K562 (cell line): ENCODE measurements at regions not wholly inside any gene's neighbourhood (a gene's known extent, or its start where the extent isn't known, plus 50 kb on each side); places are given as distances from the start of the nearest gene placed in this dataset.
A peak's percentile ranks its signal among the peaks of the same experiment; 100 is the strongest.

ENCODE experiments used
- ARID4B ChIP-seq: sonication (generic); formaldehyde crosslinking; IDR thresholded peaks from 2 replicates; pipeline ENCODE4 v1.8.0; 2022; ENCODE audit warnings: mild to moderate bottlenecking, missing genetic modification reagents
- CC2D1A ChIP-seq: fragments of 450-650 bp; IDR thresholded peaks from 2 replicates; pipeline ENCODE4 v1.6.1; 2017; ENCODE audit warnings: mild to moderate bottlenecking
- CEBPB ChIP-seq: fragments of 450-650 bp; IDR thresholded peaks from 2 replicates; pipeline ENCODE4 v1.6.1; 2016; ENCODE audit warnings: missing genetic modification characterization, missing compliant biosample characterization
- EP300 ChIP-seq: IDR thresholded peaks from 2 replicates; pipeline ENCODE4 v1.6.1; 2012; ENCODE audit warnings: low read length, improper control_type of control experiment
- HBP1 ChIP-seq: fragments of 450-650 bp; formaldehyde crosslinking; IDR thresholded peaks from 2 replicates; pipeline ENCODE4 v1.4.0; 2022; ENCODE audit warnings: missing genetic modification characterization
- HDAC2 ChIP-seq: fragments of 450-650 bp; IDR thresholded peaks from 2 replicates; pipeline ENCODE4 v1.6.1; 2016; ENCODE audit warnings: mild to moderate bottlenecking
- HDAC8 ChIP-seq: fragments of 450-650 bp; IDR thresholded peaks from 2 replicates; pipeline ENCODE4 v1.6.1; 2016; ENCODE audit warnings: mild to moderate bottlenecking, missing genetic modification characterization, moderate library complexity, missing compliant biosample characterization
- HMGN3 ChIP-seq: IDR thresholded peaks from 2 replicates; pipeline ENCODE4 v1.6.1; 2011; ENCODE audit warnings: borderline replicate concordance, low read depth, mild to moderate bottlenecking, mixed read lengths, low read length; ENCODE audit not compliant: insufficient read length; ENCODE audit errors: extremely low read depth
- KDM1A ChIP-seq, 2 experiments: fragments of 450-650 bp; IDR thresholded peaks; 2 replicates each; pipeline ENCODE4 v1.6.1; 2016; ENCODE audit warnings: mild to moderate bottlenecking in 2 of 2
- MBD2 ChIP-seq: sonication (generic); IDR thresholded peaks from 2 replicates; pipeline ENCODE4 v1.6.1; 2016; ENCODE audit warnings: low read depth, borderline replicate concordance
- MYBL2 ChIP-seq, 2 experiments: fragments of 450-650 bp in 1 of 2; sonication (generic) in 1 of 2; formaldehyde crosslinking in 1 of 2; IDR thresholded peaks; 2 replicates each; pipeline versions ENCODE4 v1.6.1 to v1.8.1; 2017 to 2022; ENCODE audit warnings: borderline replicate concordance in 1 of 2, inconsistent platforms in 1 of 2, low read depth in 1 of 2, mild to moderate bottlenecking in 1 of 2, missing genetic modification reagents in 1 of 2, moderate library complexity in 1 of 2
- NR4A1 ChIP-seq, 2 experiments: fragments of 250-450 bp in 1 of 2; fragments of 450-650 bp in 1 of 2; sonication (Bioruptor Pico) in 1 of 2; IDR thresholded peaks; 2 replicates each; pipeline versions ENCODE4 v1.4.0 to v1.6.1; 2016 to 2020; ENCODE audit warnings: mild to moderate bottlenecking in 2 of 2, missing compliant biosample characterization in 1 of 2, missing genetic modification characterization in 1 of 2, moderate library complexity in 1 of 2
- SMARCA5 ChIP-seq: fragments of 450-650 bp; IDR thresholded peaks from 2 replicates; pipeline ENCODE4 v1.6.1; 2016
- STAT5B ChIP-seq: fragments of 250-450 bp; sonication (Bioruptor Pico); IDR thresholded peaks from 2 replicates; pipeline ENCODE4 v1.8.0; 2021; ENCODE audit warnings: mild to moderate bottlenecking, inconsistent platforms
- ZBTB17 ChIP-seq: fragments of 450-650 bp; formaldehyde crosslinking; IDR thresholded peaks from 2 replicates; pipeline ENCODE4 v1.4.0; 2020; ENCODE audit warnings: mild to moderate bottlenecking
- ZFX ChIP-seq: sonication (generic); formaldehyde crosslinking; IDR thresholded peaks from 2 replicates; pipeline ENCODE4 v1.8.0; 2022; ENCODE audit warnings: mild to moderate bottlenecking, missing genetic modification reagents, moderate library complexity
- ZNF347 ChIP-seq: fragments of 450-650 bp; formaldehyde crosslinking; IDR thresholded peaks from 2 replicates; pipeline ENCODE4 v1.4.0; 2020; ENCODE audit warnings: low read depth, mild to moderate bottlenecking, moderate library complexity
- TF ChIP-seq, protein P1 (sequence below): fragments of 250-450 bp; sonication (Bioruptor Pico); IDR thresholded peaks from 2 replicates; pipeline ENCODE4 v1.4.0; 2020; ENCODE audit warnings: mild to moderate bottlenecking, moderate library complexity, borderline replicate concordance

GRCh38 chr2:9145109-9145751, 61.4 kb upstream of the ASAP2 start (continued):
- TF ChIP-seq ARID4B (CRISPR knock-in tag) (no peak), SMARCA5 (peak; percentile 94), HBP1 (CRISPR knock-in tag) (no peak), ZBTB17 (CRISPR knock-in tag) (no peak), EP300 (no peak), STAT5B (CRISPR knock-in tag) (no peak), ZNF347 (CRISPR knock-in tag) (no peak), ZFX (no peak), MYBL2 (IDR thresholded peaks at IDR 0.05; ENCODE audit: low read depth) (no peak), MYBL2 (CRISPR knock-in tag; IDR thresholded peaks at IDR 0.05; ENCODE audit: borderline replicate concordance) (no peak), HDAC8 (tag) (no peak), MBD2 (no peak), CEBPB (tag) (peak; percentile 74), NR4A1 (CRISPR knock-in tag; IDR thresholded peaks at IDR 0.05) (no peak), NR4A1 (tag; IDR thresholded peaks at IDR 0.05) (no peak), KDM1A (IDR thresholded peaks at IDR 0.05) (peak; percentile 81 to 90), HMGN3 (no peak), HDAC2 (peak; percentile 94), CC2D1A (no peak)
- TF ChIP-seq, protein P1, sequence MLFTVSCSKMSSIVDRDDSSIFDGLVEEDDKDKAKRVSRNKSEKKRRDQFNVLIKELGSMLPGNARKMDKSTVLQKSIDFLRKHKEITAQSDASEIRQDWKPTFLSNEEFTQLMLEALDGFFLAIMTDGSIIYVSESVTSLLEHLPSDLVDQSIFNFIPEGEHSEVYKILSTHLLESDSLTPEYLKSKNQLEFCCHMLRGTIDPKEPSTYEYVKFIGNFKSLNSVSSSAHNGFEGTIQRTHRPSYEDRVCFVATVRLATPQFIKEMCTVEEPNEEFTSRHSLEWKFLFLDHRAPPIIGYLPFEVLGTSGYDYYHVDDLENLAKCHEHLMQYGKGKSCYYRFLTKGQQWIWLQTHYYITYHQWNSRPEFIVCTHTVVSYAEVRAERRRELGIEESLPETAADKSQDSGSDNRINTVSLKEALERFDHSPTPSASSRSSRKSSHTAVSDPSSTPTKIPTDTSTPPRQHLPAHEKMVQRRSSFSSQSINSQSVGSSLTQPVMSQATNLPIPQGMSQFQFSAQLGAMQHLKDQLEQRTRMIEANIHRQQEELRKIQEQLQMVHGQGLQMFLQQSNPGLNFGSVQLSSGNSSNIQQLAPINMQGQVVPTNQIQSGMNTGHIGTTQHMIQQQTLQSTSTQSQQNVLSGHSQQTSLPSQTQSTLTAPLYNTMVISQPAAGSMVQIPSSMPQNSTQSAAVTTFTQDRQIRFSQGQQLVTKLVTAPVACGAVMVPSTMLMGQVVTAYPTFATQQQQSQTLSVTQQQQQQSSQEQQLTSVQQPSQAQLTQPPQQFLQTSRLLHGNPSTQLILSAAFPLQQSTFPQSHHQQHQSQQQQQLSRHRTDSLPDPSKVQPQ (CRISPR knock-in tag) = no peak
